ENCODE measurements at regions not wholly inside any gene's neighbourhood (a gene's known extent, or its start where the extent isn't known, plus 50 kb on each side); places are given as distances from the start of the nearest gene placed in this dataset.

DNA sequence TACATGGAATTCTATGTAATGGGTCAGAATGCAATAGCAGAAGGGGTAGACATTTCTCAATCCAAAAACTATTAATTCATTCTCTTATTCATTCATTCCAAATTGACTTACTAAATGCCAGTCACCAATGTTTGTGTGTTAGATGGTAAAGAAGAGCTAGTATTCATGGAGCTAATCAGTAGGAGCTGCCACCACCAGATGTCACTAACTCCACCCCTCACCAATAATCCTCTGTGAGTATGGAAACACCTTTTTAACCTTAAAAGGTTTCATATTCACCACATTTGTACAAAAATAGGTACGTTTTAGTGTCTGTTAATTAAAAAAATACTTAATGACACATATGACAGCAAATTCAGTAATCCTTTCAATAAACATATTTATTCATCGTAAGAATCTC, 131.8 kb upstream of the PKN2 start (continued):
- TF ChIP-seq, protein P1, sequence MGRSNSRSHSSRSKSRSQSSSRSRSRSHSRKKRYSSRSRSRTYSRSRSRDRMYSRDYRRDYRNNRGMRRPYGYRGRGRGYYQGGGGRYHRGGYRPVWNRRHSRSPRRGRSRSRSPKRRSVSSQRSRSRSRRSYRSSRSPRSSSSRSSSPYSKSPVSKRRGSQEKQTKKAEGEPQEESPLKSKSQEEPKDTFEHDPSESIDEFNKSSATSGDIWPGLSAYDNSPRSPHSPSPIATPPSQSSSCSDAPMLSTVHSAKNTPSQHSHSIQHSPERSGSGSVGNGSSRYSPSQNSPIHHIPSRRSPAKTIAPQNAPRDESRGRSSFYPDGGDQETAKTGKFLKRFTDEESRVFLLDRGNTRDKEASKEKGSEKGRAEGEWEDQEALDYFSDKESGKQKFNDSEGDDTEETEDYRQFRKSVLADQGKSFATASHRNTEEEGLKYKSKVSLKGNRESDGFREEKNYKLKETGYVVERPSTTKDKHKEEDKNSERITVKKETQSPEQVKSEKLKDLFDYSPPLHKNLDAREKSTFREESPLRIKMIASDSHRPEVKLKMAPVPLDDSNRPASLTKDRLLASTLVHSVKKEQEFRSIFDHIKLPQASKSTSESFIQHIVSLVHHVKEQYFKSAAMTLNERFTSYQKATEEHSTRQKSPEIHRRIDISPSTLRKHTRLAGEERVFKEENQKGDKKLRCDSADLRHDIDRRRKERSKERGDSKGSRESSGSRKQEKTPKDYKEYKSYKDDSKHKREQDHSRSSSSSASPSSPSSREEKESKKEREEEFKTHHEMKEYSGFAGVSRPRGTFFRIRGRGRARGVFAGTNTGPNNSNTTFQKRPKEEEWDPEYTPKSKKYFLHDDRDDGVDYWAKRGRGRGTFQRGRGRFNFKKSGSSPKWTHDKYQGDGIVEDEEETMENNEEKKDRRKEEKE (IDR thresholded peaks at IDR 0.05) = no peak

GRCh38 chr1:88557014-88557413, 127.1 kb upstream of the PKN2 start:
- ATAC-seq (no peak), FAIRE-seq (no peak), DNase-seq (ENCODE audit: low read depth, low spot score) (no peak)
- intact Hi-C loops (cut with micrococcal nuclease; ENCODE audit: unreplicated experiment) = no loop called here
- no peak overlapping the region for H3K27ac ChIP-seq (ENCODE audit: control insufficient read depth, insufficient read depth)
- H3K4me1 ChIP-seq (ENCODE audit: control insufficient read depth, insufficient read depth, low read length) = no peaks in the 10 kb centered on the region
- ChIA-PET SMC1A (ENCODE audit: uncharacterized antibody, unreplicated experiment) (interaction anchor here (1.3 kb wide), 1 partner anchor 11 kb away, joined by 3 read pairs; no protein-coding TSS in a partner anchor), POLR2A (no interaction called here), CTCF (no interaction called here), RAD21 (ENCODE audit: unreplicated experiment) (no interaction called here)
- no peak overlapping the region for H3K9ac ChIP-seq (ENCODE audit: control insufficient read depth, insufficient read depth, low read length)
- WGBS (ENCODE audit: insufficient coverage, insufficient replicate concordance, low lambda C conversion rate, missing lambda C conversion rate) = 59% methylated on average over 3 of the region's 3 CpGs
- no peaks in the 10 kb centered on the region for H3K9me3 ChIP-seq (replicated peaks; ENCODE audit: control insufficient read depth, insufficient read depth, low read length)
- no peak overlapping the region for H3K4me2 ChIP-seq (ENCODE audit: control insufficient read depth, insufficient read depth)
- no peaks in the 10 kb centered on the region for H4K20me1 ChIP-seq (ENCODE audit: control insufficient read depth, insufficient read depth)
- H2AFZ ChIP-seq (ENCODE audit: control insufficient read depth, low read depth, low read length) = no peak overlapping the region
- TF ChIP-seq JUNB (IDR thresholded peaks at IDR 0.05) (no peak), BMI1 (IDR thresholded peaks at IDR 0.05; ENCODE audit: borderline replicate concordance) (no peak), NFYB (IDR thresholded peaks at IDR 0.05; ENCODE audit: insufficient read depth, low read depth, low read length) (no peak), RUNX3 (IDR thresholded peaks at IDR 0.05; ENCODE audit: low read length) (no peak), KDM1A (IDR thresholded peaks at IDR 0.05; ENCODE audit: borderline replicate concordance) (no peak)
- H3K4me3 ChIP-seq = no peak overlapping the region
- in situ Hi-C loops (cut with MboI) = no loop called here
- no peaks in the 10 kb centered on the region; a peak in 1 of 4 replicates for H3K27me3 ChIP-seq (replicated peaks in 1 of 2; ENCODE audit: control insufficient read depth in 2 of 2, insufficient read depth in 2 of 2, low read length in 1 of 2)
- H3K36me3 ChIP-seq (ENCODE audit: control insufficient read depth in 2 of 2, insufficient read depth in 2 of 2, low read length in 1 of 2) = no peaks in the 10 kb centered on the region
- BruUV-seq (replicated peaks) = no TSS peak
- H3K79me2 ChIP-seq (ENCODE audit: control insufficient read depth, insufficient read depth, low read length) = no peaks in the 10 kb centered on the region

Data from GM12878 (cell line).